ENCODE measurements at regions not wholly inside any gene's neighbourhood (a gene's known extent, or its start where the extent isn't known, plus 50 kb on each side); places are given as distances from the start of the nearest gene placed in this dataset.

DNA sequence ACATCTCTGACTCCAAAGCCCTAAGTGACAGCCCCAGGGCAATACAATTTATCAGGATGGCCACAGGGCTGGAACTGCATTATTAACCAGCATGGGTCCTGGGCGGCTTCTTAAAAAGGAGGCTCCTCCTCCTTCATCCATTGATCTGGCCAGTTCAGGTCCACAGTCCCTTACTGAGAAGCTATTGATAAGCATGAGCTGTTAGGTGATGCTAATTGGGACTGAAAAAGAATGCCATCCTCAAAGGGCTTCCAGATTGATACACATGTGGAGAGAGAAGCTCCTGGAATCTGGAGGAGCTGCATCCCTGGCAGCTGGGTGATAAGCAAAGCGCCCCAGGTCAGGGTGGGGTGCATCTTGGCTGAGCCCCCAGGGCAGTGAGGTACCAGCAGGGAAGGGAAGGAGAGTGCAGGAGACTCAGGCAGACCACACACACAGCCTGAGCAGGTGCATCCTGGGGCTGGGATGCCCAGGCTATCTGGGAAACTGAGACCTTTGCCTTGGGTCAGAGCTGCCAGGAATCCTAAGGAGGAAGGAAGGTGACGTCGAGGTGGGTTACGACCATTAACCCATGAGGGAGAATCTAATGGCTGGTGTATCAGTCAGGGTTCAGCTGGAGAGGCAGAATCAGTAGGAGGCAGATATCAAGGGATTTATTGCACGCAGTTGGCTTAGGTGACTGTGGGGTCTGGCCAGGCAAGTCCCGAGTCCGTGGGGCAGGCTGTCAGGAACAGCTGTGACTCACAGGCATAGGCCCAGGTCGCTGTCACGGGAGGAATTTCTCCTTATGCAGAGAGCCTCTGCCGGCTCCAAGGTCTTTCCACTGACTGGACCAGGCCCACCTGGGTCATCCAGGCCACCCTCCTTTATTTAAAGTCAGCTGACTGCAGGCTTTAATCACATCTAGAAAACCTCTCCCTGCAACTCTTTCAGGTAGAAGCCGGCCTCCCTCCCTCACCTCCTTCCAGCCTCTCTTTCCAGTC lies 261.2 kb downstream of the BMP7 start:
- TF ChIP-seq POLR2A (IDR thresholded peaks at IDR 0.05): no peak
- TF ChIP-seq, protein P1, sequence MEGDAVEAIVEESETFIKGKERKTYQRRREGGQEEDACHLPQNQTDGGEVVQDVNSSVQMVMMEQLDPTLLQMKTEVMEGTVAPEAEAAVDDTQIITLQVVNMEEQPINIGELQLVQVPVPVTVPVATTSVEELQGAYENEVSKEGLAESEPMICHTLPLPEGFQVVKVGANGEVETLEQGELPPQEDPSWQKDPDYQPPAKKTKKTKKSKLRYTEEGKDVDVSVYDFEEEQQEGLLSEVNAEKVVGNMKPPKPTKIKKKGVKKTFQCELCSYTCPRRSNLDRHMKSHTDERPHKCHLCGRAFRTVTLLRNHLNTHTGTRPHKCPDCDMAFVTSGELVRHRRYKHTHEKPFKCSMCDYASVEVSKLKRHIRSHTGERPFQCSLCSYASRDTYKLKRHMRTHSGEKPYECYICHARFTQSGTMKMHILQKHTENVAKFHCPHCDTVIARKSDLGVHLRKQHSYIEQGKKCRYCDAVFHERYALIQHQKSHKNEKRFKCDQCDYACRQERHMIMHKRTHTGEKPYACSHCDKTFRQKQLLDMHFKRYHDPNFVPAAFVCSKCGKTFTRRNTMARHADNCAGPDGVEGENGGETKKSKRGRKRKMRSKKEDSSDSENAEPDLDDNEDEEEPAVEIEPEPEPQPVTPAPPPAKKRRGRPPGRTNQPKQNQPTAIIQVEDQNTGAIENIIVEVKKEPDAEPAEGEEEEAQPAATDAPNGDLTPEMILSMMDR (IDR thresholded peaks at IDR 0.05): no peak
- TF ChIP-seq POLR2AphosphoS5 (IDR thresholded peaks at IDR 0.05): no peak

Measured in suprapubic skin (tissue), 4 donors.